HG03439 (cell line): ENCODE measurements at regions not wholly inside any gene's neighbourhood (a gene's known extent, or its start where the extent isn't known, plus 50 kb on each side); places are given as distances from the start of the nearest gene placed in this dataset.

Experiments
- ATAC-seq: cut with Tn5 transposase; IDR thresholded peaks from one replicate; pipeline ENCODE4 v1.9.1; 2021; ENCODE audit warnings: mild to moderate bottlenecking, moderate library complexity; ENCODE audit not compliant: unreplicated experiment

GRCh38 chr10:84078771-84079170 is 60.5 kb upstream of the GHITM start:
- ATAC-seq: no peak

DNA sequence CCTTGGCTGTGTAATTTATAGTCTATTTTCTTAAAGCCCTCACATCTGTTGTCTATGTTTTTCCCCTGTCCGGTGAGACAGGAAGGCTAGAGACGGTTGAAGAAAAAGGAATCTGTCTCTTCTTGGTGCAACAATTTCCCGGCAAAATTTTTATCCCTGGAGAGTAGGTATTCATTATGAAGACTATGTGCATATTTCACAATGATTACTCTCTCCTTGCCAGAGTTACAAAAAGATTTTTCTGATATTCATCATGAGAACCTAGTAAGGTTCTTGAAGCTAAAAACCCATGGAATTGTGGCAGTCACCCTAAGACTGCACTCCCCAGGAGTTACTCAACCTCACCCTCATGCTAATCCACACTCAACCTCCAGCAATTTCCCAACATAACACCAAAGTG is 55.0 kb upstream of the GHITM start:
- ATAC-seq: no peak

DNA sequence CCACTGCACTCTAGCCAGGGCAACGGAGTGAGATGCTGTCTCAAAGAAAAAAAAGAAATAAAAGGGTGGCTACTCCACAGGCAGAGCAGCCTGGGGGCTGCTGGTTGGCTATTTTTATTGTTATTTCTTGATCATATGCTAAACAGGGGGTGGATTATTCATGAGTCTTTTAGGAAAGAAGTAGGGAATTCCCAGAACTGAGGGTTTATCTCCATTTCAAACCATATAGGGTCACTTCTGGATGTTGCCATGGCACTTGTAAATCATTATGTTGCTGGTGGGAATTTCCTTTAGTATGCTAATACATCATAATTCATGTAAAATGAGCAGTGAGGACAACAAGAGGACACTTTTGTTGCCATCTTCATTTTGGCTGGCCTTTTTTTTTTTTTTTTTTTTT is 52.1 kb upstream of the GHITM start:
- ATAC-seq: no peak

- no peak for ATAC-seq
Observed at GRCh38 chr10:84088626-84089025, 50.7 kb upstream of the GHITM start.

- ATAC-seq: no peak
Observed at GRCh38 chr10:84089162-84089561, 50.1 kb upstream of the GHITM start.
